Activated CD4-positive, alpha-beta T cell treated with anti-CD3 and anti-CD28 coated beads, Interleukin-2, amount 50 U/mL, for 1 hour (primary cell): ENCODE measurements at regions not wholly inside any gene's neighbourhood (a gene's known extent, or its start where the extent isn't known, plus 50 kb on each side); places are given as distances from the start of the nearest gene placed in this dataset.

Experiments used
- DNase-seq: peaks from one replicate; pipeline ENCODE4 v3.0.0-alpha.2; 2020

- DNase-seq, result no peak
These were observed 151.0 kb downstream of the PCSK1 start for GRCh38 chr5:96282020-96282419.

- DNase-seq, result no peak
These were observed 152.1 kb downstream of the PCSK1 start for GRCh38 chr5:96280946-96281393.

GRCh38 chr5:96279801-96280542, 153.1 kb downstream of the PCSK1 start:
- DNase-seq, result no peak

GRCh38 chr5:96278981-96279380, 154.1 kb downstream of the PCSK1 start:
- no peak for DNase-seq

GRCh38 chr5:96275051-96275450, 158.0 kb downstream of the PCSK1 start:
- no peak for DNase-seq

GRCh38 chr5:96265487-96265886, 167.6 kb downstream of the PCSK1 start:
- DNase-seq, result no peak

GRCh38 chr5:96264047-96264446, 169.0 kb downstream of the PCSK1 start:
- DNase-seq, result no peak

GRCh38 chr5:96262105-96262504, 170.9 kb downstream of the PCSK1 start:
- DNase-seq, result no peak

- no peak for DNase-seq
These were observed 173.0 kb downstream of the PCSK1 start for GRCh38 chr5:96260009-96260408.

GRCh38 chr5:96259151-96259772, 173.8 kb downstream of the PCSK1 start:
- no peak for DNase-seq

- no peak for DNase-seq
These were observed 174.4 kb downstream of the PCSK1 start for GRCh38 chr5:96258692-96259091.

- DNase-seq, result no peak
These were observed 175.1 kb downstream of the PCSK1 start for GRCh38 chr5:96257904-96258303.

- no peak for DNase-seq
These were observed 176.1 kb downstream of the PCSK1 start for GRCh38 chr5:96256795-96257470.

- no peak for DNase-seq
These were observed 177.9 kb downstream of the PCSK1 start for GRCh38 chr5:96254980-96255691.

GRCh38 chr5:96253140-96253539, 179.9 kb downstream of the PCSK1 start:
- DNase-seq, result no peak

- DNase-seq, result no peak
These were observed 180.5 kb downstream of the PCSK1 start for GRCh38 chr5:96252596-96252995.

- DNase-seq, result no peak
These were observed 182.3 kb downstream of the PCSK1 start for GRCh38 chr5:96250782-96251181.

- DNase-seq, result no peak
These were observed 184.9 kb downstream of the PCSK1 start for GRCh38 chr5:96248131-96248530.

GRCh38 chr5:96247708-96248107, 185.3 kb downstream of the PCSK1 start:
- DNase-seq, result no peak

GRCh38 chr5:96247097-96247701, 185.8 kb downstream of the PCSK1 start:
- DNase-seq, result no peak

- DNase-seq, result no peak
These were observed 187.6 kb downstream of the PCSK1 start for GRCh38 chr5:96245140-96246091.

- no peak for DNase-seq
These were observed 188.4 kb downstream of the PCSK1 start for GRCh38 chr5:96244696-96245095.
